GM23338 (cell line): ENCODE measurements at regions not wholly inside any gene's neighbourhood (a gene's known extent, or its start where the extent isn't known, plus 50 kb on each side); places are given as distances from the start of the nearest gene placed in this dataset.
"Not testable (repeated sequence)": the region's sequence is repeated elsewhere in the genome, so short reads cannot be mapped to it uniquely, and the experiment has no call there.

ENCODE experiments used
- ATAC-seq: fragments of 200-7000 bp; cut with Tn5 transposase; 3 replicates; pipeline ENCODE4 v1.9.1; 2020
- DNase-seq: peaks from one replicate; pipeline ENCODE4 v3.0.0-alpha.2; 2015; ENCODE audit warnings: low spot score
- H2AFZ ChIP-seq: fragments of 200-600 bp; sonication (generic); 2 replicates; pipeline ENCODE4 v1.8.0; 2016; ENCODE audit warnings: antibody characterized with exemption, mild to moderate bottlenecking, moderate library complexity
- H3F3A ChIP-seq: fragments of 200-600 bp; sonication (generic); replicated peaks from 2 replicates; pipeline ENCODE4 v1.8.0; 2017; ENCODE audit warnings: antibody characterized with exemption, mixed run types, low read depth
- H3K27ac ChIP-seq: fragments of 200-600 bp; sonication (generic); 2 replicates; pipeline ENCODE4 v1.6.1; 2016; ENCODE audit warnings: low read depth
- H3K27me3 ChIP-seq: fragments of 200-600 bp; sonication (generic); 2 replicates; pipeline ENCODE4 v1.8.0; 2016; ENCODE audit warnings: mild to moderate bottlenecking, mixed run types, moderate library complexity; ENCODE audit not compliant: insufficient read depth
- H3K36me3 ChIP-seq: fragments of 200-600 bp; sonication (generic); 2 replicates; pipeline ENCODE4 v1.8.0; 2016; ENCODE audit warnings: mild to moderate bottlenecking; ENCODE audit not compliant: insufficient read depth
- H3K4me1 ChIP-seq: fragments of 200-600 bp; sonication (generic); 2 replicates; pipeline ENCODE4 v1.8.0; 2016; ENCODE audit warnings: mild to moderate bottlenecking, moderate library complexity; ENCODE audit not compliant: insufficient read depth
- H3K4me2 ChIP-seq: fragments of 200-600 bp; sonication (generic); 2 replicates; pipeline ENCODE4 v1.7.1; 2017; ENCODE audit warnings: mixed run types
- H3K4me3 ChIP-seq: fragments of 200-600 bp; sonication (generic); 2 replicates; pipeline ENCODE4 v1.6.1; 2016; ENCODE audit warnings: mixed run types
- H3K79me2 ChIP-seq: fragments of 200-600 bp; sonication (generic); replicated peaks from 2 replicates; pipeline ENCODE4 v1.8.0; 2017; ENCODE audit warnings: mild to moderate bottlenecking; ENCODE audit not compliant: insufficient read depth
- H3K9me2 ChIP-seq: fragments of 200-600 bp; sonication (generic); 2 replicates; pipeline ENCODE4 v1.8.0; 2017; ENCODE audit not compliant: insufficient read depth
- H4K20me1 ChIP-seq: fragments of 200-600 bp; sonication (generic); replicated peaks from 2 replicates; pipeline ENCODE4 v1.8.0; 2017; ENCODE audit warnings: mild to moderate bottlenecking; ENCODE audit not compliant: insufficient read depth
- H3K27ac Mint-ChIP-seq: 2 replicates; pipeline ENCODE4 v1.8.0; 2020; ENCODE audit warnings: inconsistent platforms, mild to moderate bottlenecking, moderate library complexity, mixed read lengths
- H3K27me3 Mint-ChIP-seq: 3 replicates; pipeline ENCODE4 v1.8.0; 2022; ENCODE audit warnings: low read depth, mild to moderate bottlenecking, moderate library complexity, mixed read lengths, inconsistent platforms; ENCODE audit not compliant: insufficient read depth, poor library complexity
- H3K36me3 Mint-ChIP-seq: 3 replicates; pipeline ENCODE4 v1.8.0; 2021; ENCODE audit warnings: low read depth, mild to moderate bottlenecking, inconsistent platforms, moderate library complexity, mixed read lengths
- H3K4me1 Mint-ChIP-seq: 3 replicates; pipeline ENCODE4 v1.8.0; 2020; ENCODE audit warnings: mild to moderate bottlenecking, inconsistent platforms, mixed read lengths
- H3K4me3 Mint-ChIP-seq: 3 replicates; pipeline ENCODE4 v1.8.0; 2021; ENCODE audit warnings: moderate library complexity, mild to moderate bottlenecking, inconsistent platforms, mixed read lengths
- H3K9me3 Mint-ChIP-seq: 3 replicates; pipeline ENCODE4 v1.8.0; 2020; ENCODE audit warnings: moderate library complexity, mild to moderate bottlenecking, inconsistent platforms, mixed read lengths
- NANOG ChIP-seq: IDR thresholded peaks from 2 replicates; pipeline ENCODE4 v1.6.1; 2016; ENCODE audit warnings: antibody characterized with exemption, borderline replicate concordance
- POLR2AphosphoS5 ChIP-seq: IDR thresholded peaks from 2 replicates; pipeline ENCODE4 v1.6.1; 2016; ENCODE audit warnings: antibody characterized with exemption, low read depth
- ZNF462 ChIP-seq: fragments of 250-450 bp; sonication (Bioruptor Pico); IDR thresholded peaks from 2 replicates; pipeline ENCODE4 v1.5.0; 2020; ENCODE audit warnings: mild to moderate bottlenecking, moderate library complexity

- TF ChIP-seq NANOG (no peak), POLR2AphosphoS5 (no peak)
These were observed 149.0 kb upstream of the WWC1 start (continued) for GRCh38 chr5:168142402-168142801.

- not testable (repeated sequence) for H3K4me3 Mint-ChIP-seq, ATAC-seq, H4K20me1 ChIP-seq, H3K79me2 ChIP-seq, DNase-seq, H3K36me3 ChIP-seq, H3K36me3 Mint-ChIP-seq, H3K27ac ChIP-seq, H3K27me3 ChIP-seq, H3K4me3 ChIP-seq, H3F3A ChIP-seq, H2AFZ ChIP-seq, H3K4me2 ChIP-seq, H3K27ac Mint-ChIP-seq, H3K27me3 Mint-ChIP-seq, H3K9me3 Mint-ChIP-seq, H3K9me2 ChIP-seq
- peaks cover 29% of the 10 kb centered on the region for H3K4me1 Mint-ChIP-seq
- H3K4me1 ChIP-seq, result peaks cover 11% of the 10 kb centered on the region; the same call in 1 of the 2 replicates
These were observed 147.9 kb upstream of the WWC1 start for GRCh38 chr5:168143521-168143920.

- H3K36me3 ChIP-seq, result no peaks in the 10 kb centered on the region
- H3K79me2 ChIP-seq, result no peaks in the 10 kb centered on the region
- Mint-ChIP-seq H3K27ac (no peak overlapping the region), H3K36me3 (no peaks in the 10 kb centered on the region), H3K4me3 (no peak overlapping the region), H3K27me3 (no peaks in the 10 kb centered on the region), H3K9me3 (no peaks in the 10 kb centered on the region; the same call in 2 of the 3 replicates), H3K4me1 (peaks cover 11% of the 10 kb centered on the region; the same call in 2 of the 3 replicates)
- TF ChIP-seq ZNF462 (CRISPR knock-in tag), result no peak
- no peaks in the 10 kb centered on the region for H3K27me3 ChIP-seq
- H3K4me3 ChIP-seq, result no peak overlapping the region
- H3K9me2 ChIP-seq, result 0 out of 2 replicates have a peak, but pooled peaks cover 4% of the 10 kb centered on the region
- H3K4me1 ChIP-seq, result peaks cover 11% of the 10 kb centered on the region; the same call in 1 of the 2 replicates
- H3F3A ChIP-seq, result no peaks in the 10 kb centered on the region
- no peaks in the 10 kb centered on the region for H4K20me1 ChIP-seq
- no peak for DNase-seq
- no peak overlapping the region for H2AFZ ChIP-seq
- no peak overlapping the region for H3K27ac ChIP-seq
- ATAC-seq, result no peak
- H3K4me2 ChIP-seq, result no peak overlapping the region
These were observed 144.3 kb upstream of the WWC1 start for GRCh38 chr5:168147106-168147505.
